ENCODE measurements at regions not wholly inside any gene's neighbourhood (a gene's known extent, or its start where the extent isn't known, plus 50 kb on each side); places are given as distances from the start of the nearest gene placed in this dataset.

DNA sequence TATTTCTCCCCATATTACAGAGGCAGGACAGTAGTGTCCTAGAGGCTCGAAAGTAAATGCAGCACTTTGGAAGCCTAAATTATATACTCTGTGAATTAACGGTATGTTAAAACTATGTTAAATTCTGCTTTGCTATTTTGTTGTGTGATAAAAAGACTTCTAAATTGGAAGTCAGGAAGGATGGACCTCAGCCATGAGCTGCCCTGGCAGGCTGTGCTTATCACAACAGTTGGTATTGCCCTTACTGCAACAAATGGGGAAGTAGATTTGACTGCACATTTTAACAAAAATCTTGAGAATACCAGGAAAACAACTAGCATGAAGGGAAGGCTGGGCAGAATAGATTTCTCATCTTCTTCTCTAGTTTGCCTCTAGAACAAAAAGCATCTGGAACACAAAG lies 706.6 kb downstream of the SI start:
- TF ChIP-seq GATA3 (IDR thresholded peaks at IDR 0.05; ENCODE audit: low read depth, low read length) (no peak), GATA2 (IDR thresholded peaks at IDR 0.05; ENCODE audit: low read depth, low read length) (no peak)

All from SH-SY5Y (cell line).